Endothelial cell of umbilical vein (primary cell): ENCODE measurements at regions not wholly inside any gene's neighbourhood (a gene's known extent, or its start where the extent isn't known, plus 50 kb on each side); places are given as distances from the start of the nearest gene placed in this dataset.

ENCODE experiments used
- EZH2 ChIP-seq: IDR thresholded peaks from 2 replicates; pipeline ENCODE4 v1.6.1; 2012; ENCODE audit warnings: borderline replicate concordance, low read depth, mild to moderate bottlenecking, moderate library complexity, low read length, inconsistent platforms; ENCODE audit not compliant: severe bottlenecking
- POLR2AphosphoS5 ChIP-seq: IDR thresholded peaks from 2 replicates; pipeline ENCODE4 v1.6.1; 2012; ENCODE audit warnings: low read depth, mild to moderate bottlenecking, control low read depth, low read length, moderate library complexity; ENCODE audit not compliant: insufficient read depth
- TF ChIP-seq, protein P1 (sequence below), 2 donors: IDR thresholded peaks; 1 replicate in 1 of 2; 2 replicates in 1 of 2; pipeline ENCODE4 v1.5.1; 2011; ENCODE audit warnings: low read length in 2 of 2, mild to moderate bottlenecking in 2 of 2, moderate library complexity in 2 of 2, control low read depth in 1 of 2, inconsistent platforms in 1 of 2, low read depth in 1 of 2; ENCODE audit not compliant: insufficient read depth in 1 of 2; ENCODE audit errors: extremely low read depth in 1 of 2

DNA sequence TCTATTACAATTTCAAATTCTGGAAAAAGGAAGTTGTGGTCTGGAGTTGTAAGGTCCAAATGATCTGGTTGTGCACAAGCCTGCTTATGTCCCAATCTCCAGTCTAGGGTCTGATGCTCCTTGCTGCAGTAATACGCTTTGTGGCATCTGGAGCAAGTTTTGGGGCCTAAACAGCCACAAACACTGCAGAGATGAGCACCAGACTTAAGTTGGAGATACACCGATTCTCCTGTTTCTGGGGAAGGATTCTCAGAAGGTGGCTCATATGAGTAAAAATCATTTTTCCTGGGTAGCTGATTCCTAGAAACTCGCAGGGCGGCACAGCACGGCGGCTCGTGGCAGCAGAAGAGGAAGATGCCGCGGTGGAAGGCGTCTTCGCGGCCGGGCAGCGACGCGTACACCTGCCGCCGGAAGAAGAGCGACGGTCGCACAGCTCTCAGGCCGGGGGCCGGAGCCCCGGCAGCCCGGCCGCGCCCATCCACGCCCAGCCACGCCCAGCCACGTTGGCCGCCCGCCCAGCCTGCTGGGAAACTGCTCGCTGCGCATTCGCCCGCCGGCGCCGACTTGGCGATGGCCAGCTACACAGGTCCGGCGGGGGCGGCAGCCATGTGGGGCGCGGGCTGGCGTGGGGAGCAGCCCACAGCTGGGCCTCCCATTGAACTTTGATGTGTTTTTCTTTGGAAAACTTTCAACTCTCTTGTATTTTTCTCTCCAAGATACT, 129.0 kb downstream of the ASCL4 start:
- no peak for TF ChIP-seq EZH2
- TF ChIP-seq, protein P1, sequence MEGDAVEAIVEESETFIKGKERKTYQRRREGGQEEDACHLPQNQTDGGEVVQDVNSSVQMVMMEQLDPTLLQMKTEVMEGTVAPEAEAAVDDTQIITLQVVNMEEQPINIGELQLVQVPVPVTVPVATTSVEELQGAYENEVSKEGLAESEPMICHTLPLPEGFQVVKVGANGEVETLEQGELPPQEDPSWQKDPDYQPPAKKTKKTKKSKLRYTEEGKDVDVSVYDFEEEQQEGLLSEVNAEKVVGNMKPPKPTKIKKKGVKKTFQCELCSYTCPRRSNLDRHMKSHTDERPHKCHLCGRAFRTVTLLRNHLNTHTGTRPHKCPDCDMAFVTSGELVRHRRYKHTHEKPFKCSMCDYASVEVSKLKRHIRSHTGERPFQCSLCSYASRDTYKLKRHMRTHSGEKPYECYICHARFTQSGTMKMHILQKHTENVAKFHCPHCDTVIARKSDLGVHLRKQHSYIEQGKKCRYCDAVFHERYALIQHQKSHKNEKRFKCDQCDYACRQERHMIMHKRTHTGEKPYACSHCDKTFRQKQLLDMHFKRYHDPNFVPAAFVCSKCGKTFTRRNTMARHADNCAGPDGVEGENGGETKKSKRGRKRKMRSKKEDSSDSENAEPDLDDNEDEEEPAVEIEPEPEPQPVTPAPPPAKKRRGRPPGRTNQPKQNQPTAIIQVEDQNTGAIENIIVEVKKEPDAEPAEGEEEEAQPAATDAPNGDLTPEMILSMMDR (IDR thresholded peaks at IDR 0.05; ENCODE audit: extremely low read depth in 1 of 2, insufficient read depth in 1 of 2, low read depth in 1 of 2, low read length in 2 of 2), result no peak
- TF ChIP-seq POLR2AphosphoS5, result no peak
